Activated B cell treated with CpG ODN at 0.5 μM for 24 hours (primary cell): ENCODE measurements at regions not wholly inside any gene's neighbourhood (a gene's known extent, or its start where the extent isn't known, plus 50 kb on each side); places are given as distances from the start of the nearest gene placed in this dataset.

Experiments
- ATAC-seq: fragments of 200-7000 bp; cut with Tn5 transposase; one replicate; pipeline ENCODE4 v1.10.0; 2021; ENCODE audit warnings: low read depth, mild to moderate bottlenecking, moderate library complexity
- CTCF ChIA-PET: fragments of 350-600 bp; sonication (Branson Sonifier 250); formaldehyde crosslinking; loops from one replicate; lab custom pipeline; 2021; ENCODE audit warnings: antibody characterized with exemption; lab: Charles Lee
- POLR2A ChIA-PET: fragments of 350-600 bp; sonication (Branson Sonifier 250); formaldehyde crosslinking; loops from one replicate; lab custom pipeline; 2021; ENCODE audit warnings: antibody characterized with exemption; lab: Charles Lee
- DNase-seq: peaks from one replicate; pipeline ENCODE4 v3.0.0; 2022
- H3K27ac Mint-ChIP-seq: one replicate; pipeline ENCODE4 v1.8.0; 2020; ENCODE audit warnings: mixed read lengths
- H3K27me3 Mint-ChIP-seq: one replicate; pipeline ENCODE4 v1.8.0; 2021; ENCODE audit warnings: mixed read lengths
- H3K36me3 Mint-ChIP-seq: one replicate; pipeline ENCODE4 v1.8.0; 2021; ENCODE audit warnings: low read depth, mixed read lengths
- H3K4me1 Mint-ChIP-seq: one replicate; pipeline ENCODE4 v1.8.0; 2021; ENCODE audit warnings: mixed read lengths
- H3K4me3 Mint-ChIP-seq: one replicate; pipeline ENCODE4 v1.8.0; 2020; ENCODE audit warnings: mild to moderate bottlenecking, mixed read lengths
- H3K9me3 Mint-ChIP-seq: one replicate; pipeline ENCODE4 v1.8.0; 2020; ENCODE audit warnings: mixed read lengths
- intact Hi-C: fragments of 100-400 bp; cut with micrococcal nuclease; formaldehyde crosslinking; loops from one replicate; pipeline ENCODE4 v1.15.1; 2024
- TF ChIP-seq, protein P1 (sequence below): fragments of 200-600 bp; IDR thresholded peaks from one replicate; pipeline ENCODE4 v1.8.0; 2022; ENCODE audit warnings: antibody characterized with exemption, mild to moderate bottlenecking

DNA sequence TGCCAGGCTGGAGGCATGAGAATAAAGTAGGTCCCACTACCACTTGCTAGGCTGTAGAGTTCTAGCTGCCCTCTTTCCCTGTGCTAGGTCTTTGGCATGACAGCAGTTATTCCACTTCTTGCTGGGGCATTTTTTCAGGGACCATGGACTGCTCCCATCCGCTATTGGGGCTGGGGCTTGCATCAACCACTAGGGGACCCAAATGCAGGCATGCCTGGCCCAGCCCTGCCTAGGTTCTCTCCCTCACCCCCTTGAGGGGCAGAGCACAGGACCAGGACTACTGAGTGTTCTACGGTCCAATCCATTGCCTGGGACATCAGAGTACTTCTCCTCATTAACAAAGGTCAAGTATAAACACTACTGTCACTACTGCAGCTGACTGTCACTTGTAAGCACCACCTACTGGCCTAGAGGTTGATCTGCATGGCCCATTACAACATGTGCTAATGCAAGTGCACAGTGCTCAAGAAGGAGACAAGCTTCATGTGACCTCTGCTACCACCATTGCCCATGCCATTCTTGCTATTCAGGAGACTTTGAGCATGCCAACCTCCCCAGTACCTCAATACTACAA lies 270.5 kb downstream of the MBNL1 start:
- intact Hi-C loops = no loop called here
- no peaks in the 10 kb centered on the region for H3K4me1 Mint-ChIP-seq
- H3K27me3 Mint-ChIP-seq = peaks cover 7% of the 10 kb centered on the region
- peaks cover 17% of the 10 kb centered on the region for H3K9me3 Mint-ChIP-seq
- peaks cover 7% of the 10 kb centered on the region for H3K36me3 Mint-ChIP-seq
- no peak overlapping the region for H3K4me3 Mint-ChIP-seq
- no peak for ATAC-seq
- no peak overlapping the region for H3K27ac Mint-ChIP-seq
- CTCF ChIA-PET = no interaction called here
- no peak for DNase-seq
- POLR2A ChIA-PET = no interaction called here
- TF ChIP-seq, protein P1, sequence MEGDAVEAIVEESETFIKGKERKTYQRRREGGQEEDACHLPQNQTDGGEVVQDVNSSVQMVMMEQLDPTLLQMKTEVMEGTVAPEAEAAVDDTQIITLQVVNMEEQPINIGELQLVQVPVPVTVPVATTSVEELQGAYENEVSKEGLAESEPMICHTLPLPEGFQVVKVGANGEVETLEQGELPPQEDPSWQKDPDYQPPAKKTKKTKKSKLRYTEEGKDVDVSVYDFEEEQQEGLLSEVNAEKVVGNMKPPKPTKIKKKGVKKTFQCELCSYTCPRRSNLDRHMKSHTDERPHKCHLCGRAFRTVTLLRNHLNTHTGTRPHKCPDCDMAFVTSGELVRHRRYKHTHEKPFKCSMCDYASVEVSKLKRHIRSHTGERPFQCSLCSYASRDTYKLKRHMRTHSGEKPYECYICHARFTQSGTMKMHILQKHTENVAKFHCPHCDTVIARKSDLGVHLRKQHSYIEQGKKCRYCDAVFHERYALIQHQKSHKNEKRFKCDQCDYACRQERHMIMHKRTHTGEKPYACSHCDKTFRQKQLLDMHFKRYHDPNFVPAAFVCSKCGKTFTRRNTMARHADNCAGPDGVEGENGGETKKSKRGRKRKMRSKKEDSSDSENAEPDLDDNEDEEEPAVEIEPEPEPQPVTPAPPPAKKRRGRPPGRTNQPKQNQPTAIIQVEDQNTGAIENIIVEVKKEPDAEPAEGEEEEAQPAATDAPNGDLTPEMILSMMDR = no peak

GRCh38 chr3:152540120-152540519 lies 271.4 kb downstream of the MBNL1 start:
- POLR2A ChIA-PET = no interaction called here
- Mint-ChIP-seq H3K9me3 (peaks cover 17% of the 10 kb centered on the region), H3K27me3 (peaks cover 7% of the 10 kb centered on the region), H3K4me1 (no peaks in the 10 kb centered on the region), H3K4me3 (no peak overlapping the region), H3K36me3 (peaks cover 7% of the 10 kb centered on the region), H3K27ac (no peak overlapping the region)
- intact Hi-C loops = no loop called here
- ATAC-seq = no peak
- CTCF ChIA-PET = no interaction called here
- TF ChIP-seq, protein P1 = no peak
- no peak for DNase-seq

DNA sequence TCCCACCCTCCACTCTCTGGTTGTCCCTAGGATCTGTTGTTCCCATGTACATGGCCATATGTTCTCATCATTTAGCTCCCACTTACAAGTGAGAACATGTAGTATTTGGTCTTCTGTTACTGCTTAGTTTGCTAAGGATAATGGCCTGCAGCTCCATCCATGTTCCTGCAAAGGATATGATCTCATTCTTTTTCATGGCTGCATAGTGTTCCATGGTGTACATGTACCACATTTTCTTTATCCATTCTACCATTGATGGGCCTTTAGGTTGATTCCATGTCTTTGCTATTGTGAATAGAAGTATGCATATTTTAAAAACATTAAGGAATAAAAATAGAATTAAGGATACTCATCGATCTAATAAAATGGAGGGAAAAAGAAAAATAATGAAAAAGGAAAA lies 278.4 kb downstream of the MBNL1 start:
- H3K27me3 Mint-ChIP-seq = no peaks in the 10 kb centered on the region
- no peaks in the 10 kb centered on the region for H3K4me1 Mint-ChIP-seq
- H3K27ac Mint-ChIP-seq = no peak overlapping the region
- no peak overlapping the region for H3K4me3 Mint-ChIP-seq
- ATAC-seq (no peak), DNase-seq (no peak)
- TF ChIP-seq, protein P1 = no peak
- POLR2A ChIA-PET = no interaction called here
- CTCF ChIA-PET = no interaction called here
- H3K9me3 Mint-ChIP-seq = peaks cover 8% of the 10 kb centered on the region
- H3K36me3 Mint-ChIP-seq = no peaks in the 10 kb centered on the region
- intact Hi-C loops = no loop called here

DNA sequence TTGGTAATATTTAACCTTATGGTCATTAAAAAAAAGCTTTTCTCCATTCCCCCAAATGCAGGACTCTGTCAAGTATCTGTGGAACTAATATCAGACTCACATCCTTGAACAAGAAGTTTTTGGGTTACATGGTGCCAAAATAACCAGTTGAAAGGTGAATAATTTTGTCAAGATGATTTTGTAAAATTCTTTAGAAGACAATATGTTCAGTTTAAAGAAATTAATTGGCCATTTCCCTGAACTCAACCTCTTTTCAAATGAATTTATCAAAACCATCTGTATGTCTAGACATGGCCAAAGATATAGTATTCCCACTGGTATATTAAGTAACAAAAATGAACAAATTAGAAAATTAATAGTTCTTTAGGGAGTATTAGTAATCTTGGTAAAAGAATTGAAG lies 280.5 kb downstream of the MBNL1 start:
- TF ChIP-seq, protein P1 = no peak
- ATAC-seq (no peak), DNase-seq (no peak)
- H3K4me1 Mint-ChIP-seq = no peaks in the 10 kb centered on the region
- ChIA-PET CTCF (no interaction called here), POLR2A (no interaction called here)
- H3K27ac Mint-ChIP-seq = no peak overlapping the region
- H3K36me3 Mint-ChIP-seq = no peaks in the 10 kb centered on the region
- peaks cover 4% of the 10 kb centered on the region for H3K9me3 Mint-ChIP-seq
- intact Hi-C loops = no loop called here
- H3K27me3 Mint-ChIP-seq = no peaks in the 10 kb centered on the region
- H3K4me3 Mint-ChIP-seq = no peak overlapping the region

DNA sequence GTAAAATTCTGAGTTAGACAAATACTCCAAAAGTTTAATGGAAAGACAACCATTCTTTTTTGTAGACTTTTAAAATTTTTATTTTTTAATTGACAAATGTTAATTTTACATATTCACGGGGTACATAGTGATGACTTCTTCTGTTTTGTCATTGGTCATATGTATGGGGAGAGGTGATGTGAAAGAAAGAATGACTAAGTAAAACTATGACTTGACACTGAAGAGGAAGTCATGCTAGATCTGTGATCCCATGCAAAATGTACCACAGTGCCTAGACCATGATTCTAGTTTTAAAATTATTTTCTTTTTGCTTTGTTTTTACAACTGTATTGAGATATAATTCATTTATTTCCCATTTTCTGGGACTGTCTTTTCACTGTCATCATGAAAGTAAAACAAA lies 281.6 kb downstream of the MBNL1 start:
- no peaks in the 10 kb centered on the region for H3K36me3 Mint-ChIP-seq
- CTCF ChIA-PET = no interaction called here
- no peaks in the 10 kb centered on the region for H3K4me1 Mint-ChIP-seq
- DNase-seq = no peak
- no peaks in the 10 kb centered on the region for H3K27me3 Mint-ChIP-seq
- intact Hi-C loops = no loop called here
- no peak overlapping the region for H3K4me3 Mint-ChIP-seq
- POLR2A ChIA-PET = no interaction called here
- no peak for ATAC-seq
- no peak overlapping the region for H3K27ac Mint-ChIP-seq
- TF ChIP-seq, protein P1 = no peak
- H3K9me3 Mint-ChIP-seq = peaks cover 3% of the 10 kb centered on the region
